LNCAP (cell line): ENCODE measurements at regions not wholly inside any gene's neighbourhood (a gene's known extent, or its start where the extent isn't known, plus 50 kb on each side); places are given as distances from the start of the nearest gene placed in this dataset.

ENCODE experiments used
- CTCF ChIP-seq: fragments of 450-650 bp; IDR thresholded peaks from 2 replicates; pipeline ENCODE4 v1.5.1; 2017; ENCODE audit warnings: mild to moderate bottlenecking

- no peak for TF ChIP-seq CTCF
Measured at GRCh38 chrX:22912616-22913015, 87.1 kb upstream of the DDX53 start.

- no peak for TF ChIP-seq CTCF
Measured at GRCh38 chrX:22922961-22923360, 76.8 kb upstream of the DDX53 start.

GRCh38 chrX:22934640-22935039 lies 65.1 kb upstream of the DDX53 start:
- no peak for TF ChIP-seq CTCF

- no peak for TF ChIP-seq CTCF
Measured at GRCh38 chrX:22944945-22945344, 54.8 kb upstream of the DDX53 start.
